AG09319 (cell line): ENCODE measurements at regions not wholly inside any gene's neighbourhood (a gene's known extent, or its start where the extent isn't known, plus 50 kb on each side); places are given as distances from the start of the nearest gene placed in this dataset.
"Not testable (repeated sequence)": the region's sequence is repeated elsewhere in the genome, so short reads cannot be mapped to it uniquely, and the experiment has no call there.

Experiments
- DNase-seq: peaks from one replicate; pipeline ENCODE4 v3.0.0-alpha.2; 2010; ENCODE audit warnings: low read depth; ENCODE audit errors: extremely low read depth
- TF ChIP-seq, protein P1 (sequence below): IDR thresholded peaks from 2 replicates; pipeline ENCODE4 v1.5.1; 2011; ENCODE audit warnings: low read depth, mild to moderate bottlenecking, inconsistent platforms, low read length, moderate library complexity

DNA sequence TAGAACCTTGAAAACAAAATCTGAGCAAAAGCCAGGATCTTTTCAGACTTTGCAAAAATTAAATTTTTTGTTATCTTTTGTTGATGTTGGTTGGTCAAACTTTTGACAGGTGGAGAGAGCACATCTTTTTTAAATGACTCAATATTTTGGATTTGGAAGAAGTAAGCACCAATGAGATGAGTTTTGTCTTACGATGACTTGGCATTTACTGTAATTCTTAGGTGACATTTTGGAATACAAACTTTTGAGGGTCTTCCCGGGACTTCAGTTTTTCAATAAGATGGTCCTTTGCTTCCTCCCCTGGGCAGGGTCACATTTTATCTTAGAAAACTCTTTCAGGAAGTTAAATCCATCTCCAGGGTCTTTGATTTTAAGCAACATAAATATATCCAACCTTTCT is 423.9 kb downstream of the HS3ST3B1 start:
- TF ChIP-seq, protein P1, sequence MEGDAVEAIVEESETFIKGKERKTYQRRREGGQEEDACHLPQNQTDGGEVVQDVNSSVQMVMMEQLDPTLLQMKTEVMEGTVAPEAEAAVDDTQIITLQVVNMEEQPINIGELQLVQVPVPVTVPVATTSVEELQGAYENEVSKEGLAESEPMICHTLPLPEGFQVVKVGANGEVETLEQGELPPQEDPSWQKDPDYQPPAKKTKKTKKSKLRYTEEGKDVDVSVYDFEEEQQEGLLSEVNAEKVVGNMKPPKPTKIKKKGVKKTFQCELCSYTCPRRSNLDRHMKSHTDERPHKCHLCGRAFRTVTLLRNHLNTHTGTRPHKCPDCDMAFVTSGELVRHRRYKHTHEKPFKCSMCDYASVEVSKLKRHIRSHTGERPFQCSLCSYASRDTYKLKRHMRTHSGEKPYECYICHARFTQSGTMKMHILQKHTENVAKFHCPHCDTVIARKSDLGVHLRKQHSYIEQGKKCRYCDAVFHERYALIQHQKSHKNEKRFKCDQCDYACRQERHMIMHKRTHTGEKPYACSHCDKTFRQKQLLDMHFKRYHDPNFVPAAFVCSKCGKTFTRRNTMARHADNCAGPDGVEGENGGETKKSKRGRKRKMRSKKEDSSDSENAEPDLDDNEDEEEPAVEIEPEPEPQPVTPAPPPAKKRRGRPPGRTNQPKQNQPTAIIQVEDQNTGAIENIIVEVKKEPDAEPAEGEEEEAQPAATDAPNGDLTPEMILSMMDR, result no peak
- no peak for DNase-seq

DNA sequence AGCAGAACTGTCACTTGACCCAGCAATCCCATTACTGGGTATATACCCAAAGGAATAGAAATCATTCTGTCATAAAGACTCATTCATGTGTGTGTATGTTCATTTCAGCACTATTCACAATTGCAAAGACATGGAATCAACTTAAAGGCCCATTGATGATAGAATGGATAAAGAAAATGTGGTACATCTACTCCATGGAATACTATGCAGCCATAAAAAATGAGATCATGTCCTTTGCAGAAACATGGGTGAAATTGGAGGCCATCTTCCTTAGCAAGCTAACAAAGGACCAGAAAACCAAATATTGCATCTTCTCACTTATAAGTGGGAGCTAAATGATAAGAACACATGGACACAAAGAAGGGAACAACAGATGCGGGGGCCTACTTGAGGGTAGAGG is 422.5 kb downstream of the HS3ST3B1 start:
- DNase-seq, result not testable (repeated sequence)

DNA sequence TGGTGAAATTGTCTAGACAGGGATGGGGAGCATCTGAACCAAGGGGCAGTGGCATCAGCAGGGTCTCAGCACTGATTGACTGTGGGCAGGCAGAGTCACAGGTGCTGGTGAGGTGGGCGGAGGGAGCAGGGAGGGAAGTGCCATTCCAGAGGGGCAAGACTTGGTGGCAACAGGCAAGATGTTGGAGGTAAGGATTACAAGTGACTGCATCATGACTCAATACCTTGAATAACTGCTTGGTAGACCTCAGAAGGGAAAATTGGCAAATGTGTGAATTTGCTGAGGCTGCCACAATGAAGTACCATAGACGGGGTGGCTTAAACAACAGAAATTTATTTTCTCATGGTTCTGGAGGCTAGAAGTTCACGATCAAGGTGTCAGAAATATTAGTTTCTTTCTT is 419.1 kb downstream of the HS3ST3B1 start:
- DNase-seq, result no peak
- TF ChIP-seq, protein P1, result no peak

DNA sequence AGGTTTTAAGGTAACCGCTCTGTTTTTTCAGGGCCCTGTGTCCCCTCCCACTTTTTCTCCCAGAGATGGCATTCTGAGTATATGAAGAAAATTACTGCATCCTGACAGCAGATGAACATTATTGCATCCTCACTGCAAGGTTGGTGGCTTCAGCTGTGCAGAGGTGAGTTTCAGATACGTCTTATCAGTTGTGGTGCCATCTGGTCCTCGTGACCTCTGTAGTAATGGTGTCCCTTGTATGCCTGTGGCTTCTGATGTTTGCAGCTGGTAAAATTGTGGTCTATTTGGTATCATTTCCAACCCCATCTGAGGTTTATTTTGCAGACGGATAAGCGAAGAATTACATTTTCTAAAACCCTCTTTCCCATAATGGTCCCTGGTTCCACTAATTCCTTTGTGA is 417.0 kb downstream of the HS3ST3B1 start:
- TF ChIP-seq, protein P1, result no peak
- no peak for DNase-seq

DNA sequence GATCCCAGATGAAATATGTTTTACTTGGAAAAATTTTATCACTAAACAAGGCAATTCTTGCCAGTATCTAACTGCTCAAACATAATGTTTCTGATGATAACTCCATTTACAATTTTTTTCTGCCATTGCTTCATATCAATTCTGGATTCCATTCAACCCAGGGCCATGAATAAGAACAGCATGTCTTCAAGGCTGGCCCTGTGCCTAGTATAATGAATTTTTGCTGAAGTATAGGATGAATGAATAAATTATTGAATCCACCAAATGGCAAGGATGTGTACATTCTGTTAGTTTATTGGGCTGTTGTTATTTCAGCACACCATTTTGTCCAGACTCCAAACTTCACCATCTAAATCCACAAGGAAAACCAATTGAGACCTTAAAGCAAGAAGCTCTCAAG is 414.7 kb downstream of the HS3ST3B1 start:
- TF ChIP-seq, protein P1, result no peak
- DNase-seq, result no peak

DNA sequence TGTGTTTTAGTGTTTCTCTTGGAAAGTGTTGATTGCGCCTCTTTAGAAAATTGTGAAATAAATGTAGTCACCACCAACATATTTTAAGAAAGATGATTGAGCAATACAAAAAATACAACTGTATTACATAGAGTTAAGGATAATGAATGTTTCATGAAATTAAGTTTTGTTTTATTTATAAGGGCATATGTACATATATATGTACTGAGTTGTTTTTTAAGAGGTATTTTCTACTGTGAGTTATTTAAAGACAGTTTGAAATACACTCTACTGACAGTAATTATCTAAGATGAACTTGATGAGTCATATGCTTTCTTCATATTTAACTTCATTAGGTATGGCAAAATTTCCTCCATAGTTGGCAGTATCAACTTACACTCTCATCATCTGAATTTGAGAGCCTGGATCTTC is 411.7 kb downstream of the HS3ST3B1 start:
- DNase-seq, result no peak
- TF ChIP-seq, protein P1, result no peak

DNA sequence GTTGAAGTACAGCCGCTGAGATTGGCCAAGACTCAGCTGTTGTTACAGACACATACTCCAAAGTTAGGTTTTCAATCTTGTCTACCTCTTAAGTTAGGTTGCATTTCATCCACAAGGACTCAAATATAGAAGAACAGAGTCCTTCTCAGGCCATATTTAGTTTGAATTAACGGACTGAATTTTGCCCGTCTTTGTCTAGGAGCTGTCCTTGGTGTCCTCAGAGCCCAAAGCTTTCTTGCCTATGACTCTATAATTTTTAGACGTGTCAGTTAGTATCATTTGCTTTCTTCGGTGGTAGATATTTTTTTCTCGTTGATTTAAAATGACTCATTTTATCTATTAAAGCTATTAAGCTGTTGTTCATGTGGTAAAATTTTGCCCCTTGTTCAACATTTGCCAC is 403.2 kb downstream of the HS3ST3B1 start:
- TF ChIP-seq, protein P1, result no peak
- DNase-seq, result no peak

DNA sequence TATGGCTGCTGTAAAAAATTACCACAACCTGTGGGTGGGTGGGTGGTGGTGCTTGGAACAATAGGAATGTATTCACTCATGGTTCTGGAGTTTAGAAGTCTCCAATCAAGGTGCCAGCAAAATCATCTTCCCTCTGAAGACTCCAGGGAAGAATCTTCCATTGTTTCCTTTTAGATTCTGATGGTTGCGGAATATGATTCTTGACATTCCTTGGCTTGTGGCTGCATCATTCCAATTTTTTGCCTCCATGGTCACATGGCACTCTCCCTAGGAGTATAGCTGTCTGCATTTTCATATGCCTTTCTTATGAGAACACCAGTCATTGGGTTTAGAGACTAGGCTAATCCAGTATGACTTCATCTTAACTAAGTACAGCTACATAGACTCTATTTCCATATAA is 401.0 kb downstream of the HS3ST3B1 start:
- TF ChIP-seq, protein P1, result no peak
- no peak for DNase-seq
